Type B pancreatic cell (in vitro differentiated cells): ENCODE measurements at regions not wholly inside any gene's neighbourhood (a gene's known extent, or its start where the extent isn't known, plus 50 kb on each side); places are given as distances from the start of the nearest gene placed in this dataset.

ENCODE experiments used
- DNase-seq: peaks from one replicate; pipeline ENCODE4 v3.0.0; 2021; ENCODE audit warnings: mixed read lengths; ENCODE audit not compliant: unreplicated experiment; ENCODE audit errors: extremely low spot score
- H3K27ac Mint-ChIP-seq: 2 replicates; pipeline ENCODE4 v1.8.0; 2021; ENCODE audit warnings: mild to moderate bottlenecking, mixed read lengths
- H3K27me3 Mint-ChIP-seq: 2 replicates; pipeline ENCODE4 v1.8.0; 2021; ENCODE audit warnings: mixed read lengths
- H3K36me3 Mint-ChIP-seq: 2 replicates; pipeline ENCODE4 v1.8.0; 2021; ENCODE audit warnings: mixed read lengths
- H3K4me1 Mint-ChIP-seq: one replicate; pipeline ENCODE4 v1.8.0; 2021; ENCODE audit warnings: mixed read lengths; ENCODE audit not compliant: unreplicated experiment
- H3K4me3 Mint-ChIP-seq: 2 replicates; pipeline ENCODE4 v1.8.0; 2021; ENCODE audit warnings: mild to moderate bottlenecking, mixed read lengths
- H3K9me3 Mint-ChIP-seq: 2 replicates; pipeline ENCODE4 v1.8.0; 2021; ENCODE audit warnings: mixed read lengths
- CTCF ChIP-seq: fragments of 200-600 bp; sonication (generic); conservative IDR thresholded peaks from 2 replicates; pipeline ENCODE4 v1.5.0; 2021; ENCODE audit warnings: antibody characterized with exemption, mild to moderate bottlenecking

GRCh38 chr17:12522743-12523183 lies 142.9 kb upstream of the MYOCD start:
- H3K27me3 Mint-ChIP-seq: peaks cover 3% of the 10 kb centered on the region
- peaks cover 10% of the 10 kb centered on the region for H3K4me1 Mint-ChIP-seq
- DNase-seq: no peak

GRCh38 chr17:12523244-12523643 lies 142.4 kb upstream of the MYOCD start:
- H3K27me3 Mint-ChIP-seq: peaks cover 3% of the 10 kb centered on the region
- TF ChIP-seq CTCF: no peak
- no peak overlapping the region for H3K27ac Mint-ChIP-seq

More at GRCh38 chr17:12522743-12523183, 142.9 kb upstream of the MYOCD start:
- Mint-ChIP-seq H3K4me3 (no peak overlapping the region), H3K9me3 (no peaks in the 10 kb centered on the region), H3K36me3 (no peaks in the 10 kb centered on the region), H3K27ac (no peak overlapping the region)
- no peak for TF ChIP-seq CTCF

GRCh38 chr17:12528036-12528435 lies 137.7 kb upstream of the MYOCD start:
- Mint-ChIP-seq H3K4me1 (peaks cover 3% of the 10 kb centered on the region), H3K36me3 (no peaks in the 10 kb centered on the region), H3K27ac (no peak overlapping the region), H3K27me3 (no peaks in the 10 kb centered on the region), H3K9me3 (no peaks in the 10 kb centered on the region), H3K4me3 (no peak overlapping the region)
- no peak for TF ChIP-seq CTCF
- DNase-seq: no peak

More at GRCh38 chr17:12523244-12523643, 142.4 kb upstream of the MYOCD start:
- DNase-seq: no peak
- Mint-ChIP-seq H3K4me3 (no peak overlapping the region), H3K4me1 (peaks cover 10% of the 10 kb centered on the region), H3K9me3 (no peaks in the 10 kb centered on the region), H3K36me3 (no peaks in the 10 kb centered on the region)

- H3K27me3 Mint-ChIP-seq: no peaks in the 10 kb centered on the region
Observed at GRCh38 chr17:12530161-12530560, 135.5 kb upstream of the MYOCD start.

GRCh38 chr17:12536021-12536420 lies 129.7 kb upstream of the MYOCD start:
- H3K4me1 Mint-ChIP-seq: peaks cover 4% of the 10 kb centered on the region
- no peak for DNase-seq
- H3K9me3 Mint-ChIP-seq: no peaks in the 10 kb centered on the region
- no peak overlapping the region for H3K4me3 Mint-ChIP-seq
- no peaks in the 10 kb centered on the region for H3K36me3 Mint-ChIP-seq
- H3K27me3 Mint-ChIP-seq: peaks cover 4% of the 10 kb centered on the region
- TF ChIP-seq CTCF: no peak
- H3K27ac Mint-ChIP-seq: no peak overlapping the region

More at GRCh38 chr17:12530161-12530560, 135.5 kb upstream of the MYOCD start:
- DNase-seq: no peak
- Mint-ChIP-seq H3K4me1 (no peaks in the 10 kb centered on the region), H3K9me3 (no peaks in the 10 kb centered on the region), H3K4me3 (no peak overlapping the region), H3K27ac (no peak overlapping the region), H3K36me3 (no peaks in the 10 kb centered on the region)
- no peak for TF ChIP-seq CTCF

- Mint-ChIP-seq H3K9me3 (no peaks in the 10 kb centered on the region), H3K4me3 (no peak overlapping the region), H3K27me3 (peaks cover 4% of the 10 kb centered on the region), H3K27ac (no peak overlapping the region), H3K4me1 (peaks cover 4% of the 10 kb centered on the region), H3K36me3 (no peaks in the 10 kb centered on the region)
- no peak for DNase-seq
- TF ChIP-seq CTCF: no peak
Observed at GRCh38 chr17:12536472-12536871, 129.2 kb upstream of the MYOCD start.
